ENCODE measurements at regions not wholly inside any gene's neighbourhood (a gene's known extent, or its start where the extent isn't known, plus 50 kb on each side); places are given as distances from the start of the nearest gene placed in this dataset.

GRCh38 chr7:119782286-119782685 lies 490.7 kb upstream of the KCND2 start:
- no peaks in the 10 kb centered on the region for H3K4me1 ChIP-seq
- DNase-seq (ENCODE audit: low spot score in 2 of 2), result no peak
- 48 to 54% methylated on average over 2 of the region's 2 CpGs for WGBS, 2 donors
- no peak overlapping the region for H3K4me3 ChIP-seq
- no peaks in the 10 kb centered on the region for H3K9me3 ChIP-seq
- no peak for TF ChIP-seq POLR2A (IDR thresholded peaks at IDR 0.05)
- TF ChIP-seq EP300 (IDR thresholded peaks at IDR 0.05), result no peak
- TF ChIP-seq CTCF (IDR thresholded peaks at IDR 0.05), result no peak
- no peak overlapping the region for H3K27ac ChIP-seq
- no peaks in the 10 kb centered on the region for H3K27me3 ChIP-seq
- H3K36me3 ChIP-seq, result no peaks in the 10 kb centered on the region

GRCh38 chr7:119783799-119784198 lies 489.2 kb upstream of the KCND2 start:
- Histone ChIP-seq H3K36me3 (no peaks in the 10 kb centered on the region), H3K4me1 (no peaks in the 10 kb centered on the region), H3K27ac (no peak overlapping the region), H3K27me3 (no peaks in the 10 kb centered on the region), H3K9me3 (no peaks in the 10 kb centered on the region), H3K4me3 (no peak overlapping the region)
- WGBS, 2 donors, result 21 to 29% methylated on average over 1 of the region's 1 CpG
- peak in 1 of 2 donors; percentile 5 for DNase-seq (ENCODE audit: low spot score in 2 of 2)
- TF ChIP-seq EP300 (IDR thresholded peaks at IDR 0.05), result no peak
- no peak for TF ChIP-seq POLR2A (IDR thresholded peaks at IDR 0.05)
- no peak for TF ChIP-seq CTCF (IDR thresholded peaks at IDR 0.05)

GRCh38 chr7:119802147-119802546 lies 470.8 kb upstream of the KCND2 start:
- no peak overlapping the region for H3K4me3 ChIP-seq
- no peak overlapping the region for H3K27ac ChIP-seq
- H3K9me3 ChIP-seq, result no peaks in the 10 kb centered on the region
- WGBS, 2 donors, result 81 to 85% methylated on average over 6 of the region's 6 CpGs
- TF ChIP-seq EP300 (IDR thresholded peaks at IDR 0.05), result no peak
- no peak for TF ChIP-seq POLR2A (IDR thresholded peaks at IDR 0.05)
- no peak for TF ChIP-seq CTCF (IDR thresholded peaks at IDR 0.05)
- H3K4me1 ChIP-seq, result no peaks in the 10 kb centered on the region
- no peak for DNase-seq (ENCODE audit: low spot score in 2 of 2)
- no peaks in the 10 kb centered on the region for H3K27me3 ChIP-seq
- no peaks in the 10 kb centered on the region for H3K36me3 ChIP-seq

- Histone ChIP-seq H3K36me3 (no peaks in the 10 kb centered on the region), H3K27me3 (no peaks in the 10 kb centered on the region), H3K27ac (no peak overlapping the region), H3K9me3 (peaks cover 0 to 3% (median 0%) of the 10 kb centered on the region in 4 donors), H3K4me1 (no peaks in the 10 kb centered on the region), H3K4me3 (no peak overlapping the region)
- TF ChIP-seq CTCF (IDR thresholded peaks at IDR 0.05) (no peak), POLR2A (IDR thresholded peaks at IDR 0.05) (no peak), EP300 (IDR thresholded peaks at IDR 0.05) (no peak)
- 55 to 56% methylated on average over 3 of the region's 3 CpGs for WGBS, 2 donors
- no peak for DNase-seq (ENCODE audit: low spot score in 2 of 2)
These were observed 447.8 kb upstream of the KCND2 start for GRCh38 chr7:119825091-119825655.

GRCh38 chr7:119826547-119826946 lies 446.4 kb upstream of the KCND2 start:
- DNase-seq (ENCODE audit: low spot score in 2 of 2), result no peak
- no peaks in the 10 kb centered on the region for H3K36me3 ChIP-seq
- H3K4me1 ChIP-seq, result no peaks in the 10 kb centered on the region
- no peaks in the 10 kb centered on the region for H3K27me3 ChIP-seq
- no peak overlapping the region for H3K4me3 ChIP-seq
- TF ChIP-seq CTCF (IDR thresholded peaks at IDR 0.05) (no peak), EP300 (IDR thresholded peaks at IDR 0.05) (no peak), POLR2A (IDR thresholded peaks at IDR 0.05) (no peak)
- 95 to 96% methylated on average over 1 of the region's 1 CpG for WGBS, 2 donors
- no peak overlapping the region for H3K27ac ChIP-seq
- H3K9me3 ChIP-seq, result no peaks in the 10 kb centered on the region

Measured in tibial nerve (tissue), 4 donors.